ENCODE measurements at regions not wholly inside any gene's neighbourhood (a gene's known extent, or its start where the extent isn't known, plus 50 kb on each side); places are given as distances from the start of the nearest gene placed in this dataset.
A peak's percentile ranks its signal among the peaks of the same experiment; 100 is the strongest.

GRCh38 chr16:13463619-13464018 is 456.3 kb upstream of the ERCC4 start:
- Histone ChIP-seq H3K36me3 (no peaks in the 10 kb centered on the region), H3K4me3 (no peak overlapping the region), H3K27me3 (no peaks in the 10 kb centered on the region), H3K9me3 (no peaks in the 10 kb centered on the region), H3K4me1 (no peaks in the 10 kb centered on the region), H3K27ac (no peak overlapping the region)
- no peak for DNase-seq
- TF ChIP-seq CTCF (IDR thresholded peaks at IDR 0.05) (no peak), EP300 (IDR thresholded peaks at IDR 0.05) (no peak), POLR2A (IDR thresholded peaks at IDR 0.05) (no peak), POLR2AphosphoS5 (IDR thresholded peaks at IDR 0.05) (no peak)
- intact Hi-C loops (cut with DNase I; ENCODE audit: low total_unique reads) = no loop called here
- WGBS, 5 donors = 65 to 72% (median 70%) methylated on average over 5 of the region's 5 CpGs

GRCh38 chr16:13471036-13471435 is 448.9 kb upstream of the ERCC4 start:
- TF ChIP-seq EP300 (IDR thresholded peaks at IDR 0.05) = no peak
- no peak for TF ChIP-seq CTCF (IDR thresholded peaks at IDR 0.05)
- no peak for TF ChIP-seq POLR2A (IDR thresholded peaks at IDR 0.05)
- no peak for TF ChIP-seq POLR2AphosphoS5 (IDR thresholded peaks at IDR 0.05)
- Histone ChIP-seq H3K27me3 (no peaks in the 10 kb centered on the region), H3K9me3 (peaks cover 0 to 4% (median 2%) of the 10 kb centered on the region in 4 donors), H3K36me3 (no peaks in the 10 kb centered on the region), H3K4me3 (no peak overlapping the region), H3K27ac (no peak overlapping the region), H3K4me1 (no peaks in the 10 kb centered on the region)
- intact Hi-C loops (cut with DNase I; ENCODE audit: low total_unique reads) = no loop called here
- DNase-seq = peak in 1 of 2 donors; percentile 30
- 58 to 64% (median 63%) methylated on average over 4 of the region's 4 CpGs for WGBS, 5 donors

- TF ChIP-seq POLR2A (IDR thresholded peaks at IDR 0.05) (no peak), EP300 (IDR thresholded peaks at IDR 0.05) (no peak), CTCF (IDR thresholded peaks at IDR 0.05) (no peak)
- no peak for DNase-seq
- H3K27me3 ChIP-seq = no peaks in the 10 kb centered on the region
- no peaks in the 10 kb centered on the region for H3K36me3 ChIP-seq
- intact Hi-C loops (cut with DNase I; ENCODE audit: low total_unique reads) = no loop called here
- no peak overlapping the region for H3K27ac ChIP-seq
- H3K4me1 ChIP-seq = no peaks in the 10 kb centered on the region
- peaks cover 0 to 15% (median 7%) of the 10 kb centered on the region in 4 donors for H3K9me3 ChIP-seq
- 57 to 83% (median 77%) methylated on average over 4 of the region's 4 CpGs for WGBS, 5 donors
- no peak overlapping the region for H3K4me3 ChIP-seq
These were observed 441.0 kb upstream of the ERCC4 start for GRCh38 chr16:13478991-13479390.

GRCh38 chr16:13479549-13479948 is 440.4 kb upstream of the ERCC4 start:
- 88 to 91% (median 88%) methylated on average over 7 of the region's 7 CpGs for WGBS, 5 donors
- TF ChIP-seq CTCF (IDR thresholded peaks at IDR 0.05) = no peak
- no peak for TF ChIP-seq EP300 (IDR thresholded peaks at IDR 0.05)
- TF ChIP-seq POLR2AphosphoS5 (IDR thresholded peaks at IDR 0.05) = no peak
- TF ChIP-seq POLR2A (IDR thresholded peaks at IDR 0.05) = no peak
- Histone ChIP-seq H3K27ac (no peak overlapping the region), H3K27me3 (no peaks in the 10 kb centered on the region), H3K4me1 (no peaks in the 10 kb centered on the region), H3K36me3 (no peaks in the 10 kb centered on the region), H3K9me3 (peaks cover under 1 to 15% (median 9%) of the 10 kb centered on the region in 4 donors), H3K4me3 (no peak overlapping the region)
- DNase-seq = no peak
- intact Hi-C loops (cut with DNase I; ENCODE audit: low total_unique reads) = no loop called here

All from stomach (tissue), 8 donors.